PFSK-1 (cell line): ENCODE measurements at regions not wholly inside any gene's neighbourhood (a gene's known extent, or its start where the extent isn't known, plus 50 kb on each side); places are given as distances from the start of the nearest gene placed in this dataset.

Experiments used
- FOXP2 ChIP-seq: optimal IDR thresholded peaks from 2 replicates; pipeline ENCODE3; 2011; ENCODE audit warnings: borderline replicate concordance, control low read depth, inconsistent platforms; ENCODE audit not compliant: insufficient read depth; ENCODE audit errors: extremely low read length, extremely low read depth
- POLR2AphosphoS5 ChIP-seq: IDR thresholded peaks from 2 replicates; pipeline ENCODE4 v1.6.1; 2012; ENCODE audit warnings: low read depth, mild to moderate bottlenecking, control low read depth, low read length, moderate library complexity
- REST ChIP-seq, 2 experiments: IDR thresholded peaks; 2 replicates each; pipeline versions ENCODE4 v1.6.1 to v1.8.0; 2011 to 2012; ENCODE audit warnings: low read depth in 2 of 2, low read length in 2 of 2, control low read depth in 1 of 2, inconsistent platforms in 1 of 2, mild to moderate bottlenecking in 1 of 2, moderate library complexity in 1 of 2; ENCODE audit not compliant: insufficient read depth in 1 of 2
- SIN3A ChIP-seq: IDR thresholded peaks from 2 replicates; pipeline ENCODE4 v1.6.1; 2012; ENCODE audit warnings: mild to moderate bottlenecking, low read length, moderate library complexity, borderline replicate concordance; ENCODE audit not compliant: insufficient read depth
- TAF1 ChIP-seq: IDR thresholded peaks from 2 replicates; pipeline ENCODE4 v1.6.1; 2012; ENCODE audit warnings: low read length, control low read depth, borderline replicate concordance; ENCODE audit not compliant: insufficient read depth

GRCh38 chr22:48481748-48482147, 1345.9 kb downstream of the BRD1 start:
- no peak for TF ChIP-seq REST (IDR thresholded peaks at IDR 0.05; ENCODE audit: insufficient read depth in 1 of 2, low read depth in 2 of 2, low read length in 2 of 2)
- TF ChIP-seq TAF1 = no peak
- no peak for TF ChIP-seq POLR2AphosphoS5
- no peak for TF ChIP-seq SIN3A
- TF ChIP-seq FOXP2 = no peak
